IMR-90 (cell line): ENCODE measurements at regions not wholly inside any gene's neighbourhood (a gene's known extent, or its start where the extent isn't known, plus 50 kb on each side); places are given as distances from the start of the nearest gene placed in this dataset.

Source experiments
- ATAC-seq: fragments of 200-7000 bp; cut with Tn5 transposase; 2 replicates; pipeline ENCODE4 v1.9.1; 2020; ENCODE audit warnings: low read depth, mild to moderate bottlenecking, moderate library complexity
- BruUV-seq: library from RNA; stranded (reverse); fragments of 400-500 nt; replicated peaks from 2 replicates; lab custom pipeline; 2021; lab: Mats Ljungman, UMichigan
- CTCF ChIA-PET: fragments of 300-600 bp; formaldehyde crosslinking; extraction: SDS; loops from one replicate; lab custom pipeline; 2021; ENCODE audit warnings: antibody characterized with exemption; lab: Yijun Ruan, JAX
- POLR2A ChIA-PET: fragments of 300-600 bp; sonication (Branson Sonifier 250); formaldehyde crosslinking; loops from one replicate; lab custom pipeline; 2022; ENCODE audit warnings: antibody characterized with exemption; ENCODE audit not compliant: unreplicated experiment; lab: Charles Lee
- DNase-seq: peaks from one replicate; pipeline ENCODE4 v3.0.0; 2013
- H2AFZ ChIP-seq: replicated peaks from 2 replicates; pipeline ENCODE3; 2013; ENCODE audit warnings: low read length, mild to moderate bottlenecking; ENCODE audit not compliant: poor library complexity
- H2AK5ac ChIP-seq: 2 replicates; pipeline ENCODE4 v1.6.1; 2013; ENCODE audit warnings: low read depth, low read length, inconsistent platforms
- H2AK9ac ChIP-seq: replicated peaks from 2 replicates; pipeline ENCODE3; 2013; ENCODE audit warnings: mild to moderate bottlenecking, low read depth, low read length, moderate library complexity; ENCODE audit not compliant: poor library complexity
- H2BK120ac ChIP-seq: 2 replicates; pipeline ENCODE4 v1.6.1; 2013; ENCODE audit warnings: low read depth, low read length, inconsistent platforms
- H2BK15ac ChIP-seq: 3 replicates; pipeline ENCODE4 v1.6.1; 2013; ENCODE audit warnings: low read depth, low read length, inconsistent platforms
- H2BK20ac ChIP-seq: 2 replicates; pipeline ENCODE4 v1.6.1; 2013; ENCODE audit warnings: low read depth, mild to moderate bottlenecking, inconsistent platforms, low read length, moderate library complexity
- H2BK5ac ChIP-seq: 2 replicates; pipeline ENCODE4 v1.6.1; 2013; ENCODE audit warnings: mild to moderate bottlenecking, low read depth, low read length, inconsistent platforms; ENCODE audit not compliant: poor library complexity, severe bottlenecking
- H3K14ac ChIP-seq: replicated peaks from 2 replicates; pipeline ENCODE4 v1.6.1; 2013; ENCODE audit warnings: low read depth, low read length, inconsistent platforms
- H3K18ac ChIP-seq: 2 replicates; pipeline ENCODE4 v1.6.1; 2013; ENCODE audit warnings: low read depth, low read length, control low read depth
- H3K23ac ChIP-seq: 2 replicates; pipeline ENCODE4 v1.6.1; 2013; ENCODE audit warnings: low read depth, low read length, inconsistent platforms
- H3K27ac ChIP-seq: 2 replicates; pipeline ENCODE4 v1.5.1; 2013; ENCODE audit warnings: mild to moderate bottlenecking, control low read depth, low read length; ENCODE audit not compliant: insufficient read depth
- H3K27me3 ChIP-seq: 2 replicates; pipeline ENCODE4 v1.6.1; 2013; ENCODE audit warnings: low read length; ENCODE audit not compliant: control insufficient read depth, insufficient read depth
- H3K36me3 ChIP-seq: 2 replicates; pipeline ENCODE4 v1.6.1; 2013; ENCODE audit warnings: low read length, mixed read lengths; ENCODE audit not compliant: control insufficient read depth, insufficient read depth
- H3K4ac ChIP-seq: 2 replicates; pipeline ENCODE4 v1.6.1; 2013; ENCODE audit warnings: low read depth, low read length, inconsistent platforms
- H3K4me1 ChIP-seq: 2 replicates; pipeline ENCODE4 v1.6.1; 2013; ENCODE audit warnings: low read length, mixed read lengths; ENCODE audit not compliant: control insufficient read depth, insufficient read depth
- H3K4me2 ChIP-seq: 2 replicates; pipeline ENCODE4 v1.6.1; 2013; ENCODE audit warnings: low read depth, mild to moderate bottlenecking, control low read depth, low read length, moderate library complexity
- H3K4me3 ChIP-seq: 2 replicates; pipeline ENCODE4 v1.5.1; 2013; ENCODE audit warnings: low read depth, mild to moderate bottlenecking, control low read depth, low read length, moderate library complexity; ENCODE audit not compliant: insufficient read depth
- H3K56ac ChIP-seq: 2 replicates; pipeline ENCODE4 v1.6.1; 2013; ENCODE audit warnings: low read length, inconsistent platforms; ENCODE audit not compliant: insufficient read depth; ENCODE audit errors: extremely low read depth
- H3K79me1 ChIP-seq, 2 experiments: 2 replicates each; pipeline ENCODE4 v1.6.1; 2013; ENCODE audit warnings: low read length in 2 of 2, inconsistent platforms in 1 of 2, low read depth in 1 of 2
- H3K9ac ChIP-seq: 2 replicates; pipeline ENCODE4 v1.6.1; 2013; ENCODE audit warnings: low read depth, low read length, control low read depth
- H3K9me1 ChIP-seq: 2 replicates; pipeline ENCODE4 v1.6.1; 2013; ENCODE audit warnings: low read length, inconsistent platforms; ENCODE audit not compliant: insufficient read depth
- H3K9me3 ChIP-seq: 2 replicates; pipeline ENCODE4 v1.6.1; 2013; ENCODE audit warnings: low read length; ENCODE audit not compliant: control insufficient read depth, insufficient read depth
- H4K20me1 ChIP-seq: 2 replicates; pipeline ENCODE4 v1.6.1; 2013; ENCODE audit warnings: low read length, inconsistent platforms; ENCODE audit not compliant: insufficient read depth
- H4K5ac ChIP-seq: 2 replicates; pipeline ENCODE4 v1.6.1; 2013; ENCODE audit warnings: mild to moderate bottlenecking, low read depth, low read length, control low read depth
- H4K8ac ChIP-seq, 2 experiments: 2 replicates each; pipeline ENCODE4 v1.6.1; 2013; ENCODE audit warnings: low read depth in 2 of 2, low read length in 2 of 2, control low read depth in 1 of 2, inconsistent platforms in 1 of 2
- H4K91ac ChIP-seq: 2 replicates; pipeline ENCODE4 v1.6.1; 2013; ENCODE audit warnings: low read depth, low read length, inconsistent platforms; ENCODE audit not compliant: insufficient read depth
- BHLHE40 ChIP-seq: fragments of 150-350 bp; IDR thresholded peaks from 2 replicates; pipeline ENCODE4 v1.6.1; 2016; ENCODE audit warnings: mild to moderate bottlenecking, low read depth, low read length
- CEBPB ChIP-seq: IDR thresholded peaks from 2 replicates; pipeline ENCODE4 v1.6.1; 2012; ENCODE audit warnings: low read depth, low read length, improper control_type of control experiment
- CHD1 ChIP-seq: IDR thresholded peaks from 2 replicates; pipeline ENCODE4 v1.6.1; 2012; ENCODE audit warnings: low read depth, low read length, improper control_type of control experiment
- CTCF ChIP-seq: conservative IDR thresholded peaks from 2 replicates; pipeline ENCODE4 v1.5.1; 2012; ENCODE audit warnings: mild to moderate bottlenecking, low read depth, low read length, improper control_type of control experiment
- FOS ChIP-seq: fragments of 150-350 bp; IDR thresholded peaks from 2 replicates; pipeline ENCODE4 v1.6.1; 2016; ENCODE audit warnings: low read depth, low read length
- MAFK ChIP-seq: IDR thresholded peaks from 2 replicates; pipeline ENCODE4 v1.6.1; 2012; ENCODE audit warnings: low read depth, low read length, improper control_type of control experiment
- MAZ ChIP-seq: IDR thresholded peaks from 2 replicates; pipeline ENCODE4 v1.6.1; 2012; ENCODE audit warnings: low read depth, mild to moderate bottlenecking, low read length, improper control_type of control experiment, moderate library complexity, borderline replicate concordance
- MXI1 ChIP-seq: IDR thresholded peaks from 2 replicates; pipeline ENCODE4 v1.6.1; 2012; ENCODE audit warnings: low read depth, mild to moderate bottlenecking, low read length, moderate library complexity, borderline replicate concordance
- NFE2L2 ChIP-seq: fragments of 150-350 bp; IDR thresholded peaks from 2 replicates; pipeline ENCODE4 v1.6.1; 2016; ENCODE audit warnings: low read depth, mild to moderate bottlenecking, low read length
- POLR2A ChIP-seq: IDR thresholded peaks from 2 replicates; pipeline ENCODE4 v1.6.1; 2012; ENCODE audit warnings: mild to moderate bottlenecking, low read depth, low read length
- RAD21 ChIP-seq: IDR thresholded peaks from 2 replicates; pipeline ENCODE4 v1.6.1; 2012; ENCODE audit warnings: low read length, improper control_type of control experiment
- RCOR1 ChIP-seq: IDR thresholded peaks from 2 replicates; pipeline ENCODE4 v1.6.1; 2012; ENCODE audit warnings: mild to moderate bottlenecking, low read length, improper control_type of control experiment; ENCODE audit not compliant: insufficient replicate concordance
- RFX5 ChIP-seq: IDR thresholded peaks from 2 replicates; pipeline ENCODE4 v1.8.0; 2012; ENCODE audit warnings: low read depth, mild to moderate bottlenecking, low read length, moderate library complexity
- SMC3 ChIP-seq: fragments of 150-350 bp; IDR thresholded peaks from 2 replicates; pipeline ENCODE4 v1.6.1; 2016; ENCODE audit warnings: low read depth, mild to moderate bottlenecking, antibody characterized with exemption, low read length, moderate library complexity
- WGBS, 2 experiments: methylation state at CpG; one replicate each; pipeline versions ENCODE4 v1.1.5 to v1.1.7; 2013; ENCODE audit warnings: missing lambda C conversion rate in 2 of 2; ENCODE audit not compliant: insufficient read length in 1 of 2; ENCODE audit errors: extremely low coverage in 2 of 2; 5-methylcytosine and 5-hydroxymethylcytosine counted together
- dilution Hi-C: fragments of 300-500 bp; cut with HindIII; formaldehyde crosslinking; loops from one replicate; pipeline ENCODE4 v1.14.3; 2018; ENCODE audit warnings: low sequenced_read_pairs; ENCODE audit not compliant: unreplicated experiment
- in situ Hi-C: fragments of 300-500 bp; cut with MboI; formaldehyde crosslinking; loops from 3 replicates; pipeline ENCODE4 v1.14.3; 2019; ENCODE audit warnings: low sequenced_read_pairs, inconsistent platforms, mixed read lengths
- intact Hi-C: fragments of 100-400 bp; cut with micrococcal nuclease; formaldehyde crosslinking; loops from 2 replicates; pipeline ENCODE4 v1.10.0; 2022
- TF ChIP-seq, protein P1 (sequence below): fragments of 150-350 bp; IDR thresholded peaks from 2 replicates; pipeline ENCODE4 v1.6.1; 2016; ENCODE audit warnings: low read depth, mild to moderate bottlenecking, low read length, moderate library complexity, borderline replicate concordance
- TF ChIP-seq, protein P2 (sequence below): fragments of 150-350 bp; IDR thresholded peaks from 2 replicates; pipeline ENCODE4 v1.6.1; 2017; ENCODE audit warnings: mild to moderate bottlenecking, antibody characterized with exemption, low read length, low read depth

GRCh38 chr19:46955813-46956371, 63.7 kb upstream of the NPAS1 start:
- Histone ChIP-seq H3K23ac (peak overlapping the region; percentile 28; the same call in 1 of the 2 replicates), H3K9me3 (no peaks in the 10 kb centered on the region), H3K4me3 (no peak overlapping the region), H2BK15ac (0 out of 3 replicates have a peak overlapping the region, but pooled peaks have one; percentile 10), H3K9ac (no peak overlapping the region), H4K8ac (peak overlapping the region in 1 of 2 experiments; percentile 82; a peak in 2 of 4 replicates), H3K4me1 (peaks cover 27% of the 10 kb centered on the region), H3K36me3 (peaks cover 3% of the 10 kb centered on the region), H3K27ac (no peak overlapping the region), H4K5ac (peak overlapping the region; percentile 30; the same call in 1 of the 2 replicates), H3K27me3 (no peaks in the 10 kb centered on the region), H3K56ac (no peak overlapping the region), H2BK20ac (peak overlapping the region; percentile 87), H3K14ac (peak overlapping the region; percentile 91), H3K9me1 (peaks cover 37% of the 10 kb centered on the region), H2BK5ac (peak overlapping the region; percentile 63), H2BK120ac (peak overlapping the region; percentile 89), H2AK9ac (peak overlapping the region; percentile 90), H2AK5ac (peak overlapping the region; percentile 94; the same call in 1 of the 2 replicates), H4K20me1 (peaks cover 14% of the 10 kb centered on the region), H3K18ac (no peak overlapping the region; the same call in 1 of the 2 replicates), H3K79me1 (peaks cover 56 to 85% of the 10 kb centered on the region in 2 experiments), H3K4me2 (no peak overlapping the region), H4K91ac (peak overlapping the region; percentile 27; the same call in 1 of the 2 replicates), H2AFZ (no peak overlapping the region), H3K4ac (peak overlapping the region; percentile 88)
- dilution Hi-C loops (no loop called here), in situ Hi-C loops (no loop called here), intact Hi-C loops (no loop called here)
- 92% methylated on average over 2 of the region's 6 CpGs; no CpG with 5 or more reads in 1 of the 2 experiments for WGBS, 2 experiments
- DNase-seq, result no peak
- ChIA-PET POLR2A (no interaction called here), CTCF (interaction anchor here (1.0 kb wide), 1 partner anchor 20 kb away, joined by 3 read pairs; no protein-coding TSS in a partner anchor)
- BruUV-seq, result no TSS peak
- TF ChIP-seq RFX5 (no peak), FOS (no peak), MAFK (no peak), CEBPB (no peak), MAZ (no peak), CTCF (no peak), BHLHE40 (no peak), RAD21 (no peak), MXI1 (no peak), POLR2A (no peak), NFE2L2 (no peak), CHD1 (no peak), RCOR1 (no peak), SMC3 (no peak)
- TF ChIP-seq, protein P1, sequence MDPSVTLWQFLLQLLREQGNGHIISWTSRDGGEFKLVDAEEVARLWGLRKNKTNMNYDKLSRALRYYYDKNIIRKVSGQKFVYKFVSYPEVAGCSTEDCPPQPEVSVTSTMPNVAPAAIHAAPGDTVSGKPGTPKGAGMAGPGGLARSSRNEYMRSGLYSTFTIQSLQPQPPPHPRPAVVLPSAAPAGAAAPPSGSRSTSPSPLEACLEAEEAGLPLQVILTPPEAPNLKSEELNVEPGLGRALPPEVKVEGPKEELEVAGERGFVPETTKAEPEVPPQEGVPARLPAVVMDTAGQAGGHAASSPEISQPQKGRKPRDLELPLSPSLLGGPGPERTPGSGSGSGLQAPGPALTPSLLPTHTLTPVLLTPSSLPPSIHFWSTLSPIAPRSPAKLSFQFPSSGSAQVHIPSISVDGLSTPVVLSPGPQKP, result no peak
- TF ChIP-seq, protein P2, sequence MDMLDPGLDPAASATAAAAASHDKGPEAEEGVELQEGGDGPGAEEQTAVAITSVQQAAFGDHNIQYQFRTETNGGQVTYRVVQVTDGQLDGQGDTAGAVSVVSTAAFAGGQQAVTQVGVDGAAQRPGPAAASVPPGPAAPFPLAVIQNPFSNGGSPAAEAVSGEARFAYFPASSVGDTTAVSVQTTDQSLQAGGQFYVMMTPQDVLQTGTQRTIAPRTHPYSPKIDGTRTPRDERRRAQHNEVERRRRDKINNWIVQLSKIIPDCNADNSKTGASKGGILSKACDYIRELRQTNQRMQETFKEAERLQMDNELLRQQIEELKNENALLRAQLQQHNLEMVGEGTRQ, result no peak
- no peak; the same call in 1 of the 2 replicates for ATAC-seq
